HG03342 (cell line): ENCODE measurements at regions not wholly inside any gene's neighbourhood (a gene's known extent, or its start where the extent isn't known, plus 50 kb on each side); places are given as distances from the start of the nearest gene placed in this dataset.

Experiments used
- ATAC-seq: cut with Tn5 transposase; IDR thresholded peaks from one replicate; pipeline ENCODE4 v1.9.1; 2021; ENCODE audit warnings: mild to moderate bottlenecking, moderate library complexity; ENCODE audit not compliant: unreplicated experiment

DNA sequence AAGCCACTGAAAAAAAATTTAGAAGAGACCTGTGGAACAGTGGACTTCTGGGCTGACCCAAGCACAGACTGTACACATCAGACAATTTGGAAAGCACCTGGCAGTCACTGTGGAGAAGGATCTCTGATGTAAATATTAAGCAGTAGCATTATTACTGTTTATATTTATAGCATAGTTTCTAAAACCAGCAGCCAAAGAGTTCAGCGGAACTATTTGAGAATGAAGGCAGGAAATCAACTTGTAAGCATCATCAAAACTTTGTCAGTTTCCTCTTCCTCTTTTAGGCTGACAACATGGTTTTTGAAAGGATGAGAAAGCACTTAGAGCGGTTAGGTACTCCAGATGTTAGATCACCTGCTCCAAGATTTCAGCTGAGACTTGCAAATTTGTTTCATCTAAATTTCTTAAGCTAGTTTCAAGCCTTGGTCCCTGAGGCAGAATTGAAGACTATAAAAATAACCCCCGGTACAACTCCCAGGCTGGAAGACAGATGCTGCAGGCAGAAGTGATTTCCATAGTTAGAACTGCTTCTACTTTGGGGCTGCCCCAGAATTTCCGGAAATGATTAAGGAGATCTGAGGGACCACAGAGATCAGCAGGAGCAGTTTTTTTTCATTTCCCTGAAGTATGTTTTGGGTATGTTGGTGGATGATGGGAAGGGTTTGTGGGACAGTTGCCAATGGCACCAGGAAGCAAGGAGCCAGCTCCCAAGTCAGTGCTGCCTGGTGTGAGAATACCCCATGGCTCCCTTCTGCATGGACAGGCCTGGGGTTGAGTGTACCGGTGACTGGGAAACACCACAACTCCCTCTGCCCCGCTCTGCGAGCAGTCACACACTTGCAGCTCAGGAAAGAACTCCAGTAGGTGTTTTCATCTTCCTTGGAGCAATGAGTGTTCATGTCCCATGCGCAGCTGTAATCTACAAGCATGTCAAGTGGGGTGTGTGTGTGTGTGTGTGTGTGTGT lies 354.5 kb downstream of the NUAK1 start:
- peak; percentile 80 for ATAC-seq

- ATAC-seq, result no peak
Measured at GRCh38 chr12:105793421-105793820, 345.3 kb downstream of the NUAK1 start.

- no peak for ATAC-seq
Measured at GRCh38 chr12:105798256-105798845, 340.4 kb downstream of the NUAK1 start.

GRCh38 chr12:105799103-105799502 lies 339.7 kb downstream of the NUAK1 start:
- ATAC-seq, result no peak

DNA sequence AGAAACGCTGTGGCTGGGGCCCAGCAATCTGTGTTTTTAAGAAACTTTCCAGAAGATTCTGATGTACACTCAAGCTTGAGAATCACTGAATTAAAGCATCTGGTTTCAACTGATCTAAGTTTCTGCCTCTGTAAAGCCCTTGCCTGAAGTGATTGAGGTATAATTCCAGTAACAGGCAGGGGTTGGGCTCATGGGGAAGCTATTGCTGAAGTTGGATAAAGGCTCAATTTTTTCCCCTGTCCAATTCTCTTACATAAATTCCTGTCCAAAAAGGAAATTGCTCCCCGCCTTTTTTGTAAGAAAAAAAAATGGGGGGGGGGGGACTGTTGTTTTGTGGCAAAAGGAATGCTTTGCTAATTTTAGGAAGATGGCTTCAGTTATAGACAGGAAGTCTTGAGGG lies 337.4 kb downstream of the NUAK1 start:
- no peak for ATAC-seq

GRCh38 chr12:105803292-105803691 lies 335.5 kb downstream of the NUAK1 start:
- no peak for ATAC-seq

- no peak for ATAC-seq
Measured at GRCh38 chr12:105804591-105805265, 334.0 kb downstream of the NUAK1 start.

DNA sequence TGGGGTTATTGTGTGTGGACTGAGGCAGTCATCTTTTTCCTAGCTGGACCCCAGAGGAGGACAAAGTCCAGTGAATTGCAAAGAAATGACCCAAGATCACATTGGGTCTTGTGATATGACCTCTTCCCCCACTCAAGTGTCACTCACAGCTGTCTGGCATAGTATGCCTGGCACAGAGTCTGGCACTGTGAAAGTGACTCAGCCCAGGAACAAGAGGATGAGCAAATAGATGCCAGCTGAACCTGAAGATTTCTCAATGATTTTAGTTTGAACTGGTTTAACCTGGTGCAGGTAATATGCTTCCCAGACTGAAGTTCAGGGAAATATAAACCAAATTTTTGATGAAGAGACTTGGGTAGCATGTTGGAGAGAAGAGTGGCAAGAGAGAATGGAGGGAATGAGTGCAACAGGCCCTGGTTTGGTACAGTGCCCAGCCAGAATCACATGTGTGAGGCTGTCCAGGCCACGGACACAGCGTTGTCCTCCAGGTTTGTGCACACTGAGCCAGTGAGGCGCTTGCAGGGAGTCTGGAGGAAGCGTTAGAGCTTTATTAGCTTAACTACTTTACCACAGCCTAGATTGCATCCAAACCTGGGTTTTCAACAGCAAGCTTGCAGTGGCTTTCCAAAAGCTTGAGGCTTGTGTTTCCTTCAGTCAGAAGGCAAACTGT lies 332.9 kb downstream of the NUAK1 start:
- ATAC-seq, result no peak

DNA sequence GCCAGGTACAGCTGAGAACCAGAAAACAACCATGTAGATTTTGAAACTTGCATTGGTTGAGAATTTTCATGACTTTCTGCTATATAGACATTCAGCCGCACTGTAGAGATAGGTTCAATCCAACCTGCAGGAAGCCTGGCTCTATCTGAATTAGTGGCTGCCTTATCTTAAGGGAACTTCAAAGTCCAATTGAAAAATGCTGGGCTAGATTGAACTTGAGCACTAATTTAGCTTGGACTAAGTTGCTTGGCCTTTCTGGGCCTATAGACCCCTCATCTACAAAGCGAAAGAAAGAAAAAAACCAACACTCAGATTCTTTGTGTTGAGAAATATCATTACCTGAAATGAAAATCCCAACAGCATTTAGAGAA lies 332.4 kb downstream of the NUAK1 start:
- ATAC-seq, result no peak

- ATAC-seq, result no peak
Measured at GRCh38 chr12:105812366-105812765, 326.4 kb downstream of the NUAK1 start.

GRCh38 chr12:105813201-105813600 lies 325.6 kb downstream of the NUAK1 start:
- no peak for ATAC-seq

GRCh38 chr12:105814283-105814682 lies 324.5 kb downstream of the NUAK1 start:
- no peak for ATAC-seq

DNA sequence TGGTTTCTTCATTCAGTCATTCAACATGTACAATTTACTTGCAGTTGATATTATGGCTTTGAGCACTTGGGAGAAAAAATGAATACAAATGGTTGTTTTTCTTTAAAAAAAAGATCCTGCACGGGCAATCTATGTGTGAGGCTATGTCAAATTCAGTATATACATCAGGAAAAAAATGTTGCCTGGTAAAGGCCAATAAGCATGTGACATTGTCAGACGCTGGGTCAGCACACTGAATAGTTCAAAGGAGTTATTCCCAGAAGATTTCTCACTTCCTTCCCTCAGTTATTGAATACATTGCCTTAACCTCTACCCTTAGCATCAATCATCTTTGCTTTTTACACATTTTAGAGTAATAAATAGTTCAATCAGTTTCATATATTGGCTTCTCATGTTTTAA lies 319.2 kb downstream of the NUAK1 start:
- no peak for ATAC-seq

DNA sequence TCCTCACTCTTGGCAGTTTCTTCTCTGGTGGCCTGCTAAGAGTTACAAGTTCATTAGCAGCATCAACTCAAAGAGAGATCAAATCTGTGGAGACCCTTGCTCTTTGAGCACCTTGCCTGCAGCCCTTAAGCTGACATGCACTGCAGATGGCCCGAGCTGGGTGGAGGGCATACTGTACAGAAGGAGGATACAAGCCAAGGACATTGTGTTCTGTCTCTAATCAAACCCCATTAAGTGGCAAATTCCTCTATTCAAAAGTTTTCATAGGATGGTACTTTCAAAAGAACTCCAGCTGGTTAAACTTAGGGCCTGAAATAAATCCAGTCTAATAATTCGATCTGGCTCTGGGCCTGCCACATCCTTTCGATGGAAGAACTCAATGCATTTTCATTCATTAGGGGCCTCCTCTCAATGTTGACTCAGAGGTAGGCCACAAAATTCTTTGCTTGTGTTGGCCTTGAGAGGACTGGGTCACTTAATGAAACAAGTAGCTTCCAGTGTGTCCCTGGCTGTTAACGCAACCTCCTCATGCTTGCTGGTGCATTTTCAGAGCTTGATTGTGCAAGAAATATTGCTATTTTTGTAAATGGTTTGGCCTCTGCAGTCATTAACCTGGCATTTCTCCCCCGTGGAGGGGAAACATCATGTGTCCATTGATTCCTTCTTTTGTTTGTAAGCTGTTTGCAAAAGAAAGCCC lies 318.2 kb downstream of the NUAK1 start:
- no peak for ATAC-seq

DNA sequence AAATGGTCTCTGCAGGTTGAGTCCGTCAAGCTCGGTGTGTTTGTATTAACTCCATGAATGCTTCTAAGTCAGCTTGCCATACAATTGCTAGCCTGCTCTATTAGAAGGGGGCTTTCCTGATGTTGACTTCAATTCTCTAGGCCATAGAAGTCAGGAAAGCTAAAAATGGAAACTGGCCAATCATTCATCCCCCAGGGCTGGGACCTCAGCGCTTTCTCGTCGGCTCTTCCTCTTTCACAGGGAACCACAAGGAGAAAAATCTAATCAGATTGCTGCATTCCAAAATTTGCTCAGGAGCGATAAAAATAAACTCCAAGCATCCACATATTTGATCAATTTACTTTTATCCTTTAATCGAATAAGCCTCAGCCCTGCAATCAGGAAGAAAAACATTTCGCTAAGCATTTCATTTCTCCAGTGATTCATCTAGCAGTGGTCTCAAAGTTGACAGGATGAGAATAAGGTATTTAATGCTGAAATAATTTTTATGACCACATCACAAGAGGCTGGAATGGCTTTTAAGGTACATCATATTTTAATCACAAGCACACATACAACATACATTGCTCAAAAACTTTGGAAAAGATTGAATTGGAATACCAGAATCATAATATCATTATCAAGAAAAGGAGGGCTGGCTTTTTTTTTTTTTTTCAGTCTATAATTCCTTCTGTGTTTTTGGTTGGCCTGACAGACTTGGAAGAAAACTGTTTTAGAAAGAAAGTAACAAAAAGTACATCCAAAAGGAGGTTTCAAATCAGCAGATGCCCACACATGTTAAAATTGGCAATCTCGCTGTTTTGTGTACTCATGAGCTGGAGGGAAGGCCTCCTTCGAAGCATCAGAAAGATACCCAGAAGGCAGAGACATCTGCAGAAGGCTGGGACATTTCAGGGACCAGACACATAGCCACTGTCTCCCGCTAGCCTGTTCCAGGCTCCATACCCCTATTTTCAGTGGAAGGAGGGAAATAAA lies 316.3 kb downstream of the NUAK1 start:
- ATAC-seq, result no peak

DNA sequence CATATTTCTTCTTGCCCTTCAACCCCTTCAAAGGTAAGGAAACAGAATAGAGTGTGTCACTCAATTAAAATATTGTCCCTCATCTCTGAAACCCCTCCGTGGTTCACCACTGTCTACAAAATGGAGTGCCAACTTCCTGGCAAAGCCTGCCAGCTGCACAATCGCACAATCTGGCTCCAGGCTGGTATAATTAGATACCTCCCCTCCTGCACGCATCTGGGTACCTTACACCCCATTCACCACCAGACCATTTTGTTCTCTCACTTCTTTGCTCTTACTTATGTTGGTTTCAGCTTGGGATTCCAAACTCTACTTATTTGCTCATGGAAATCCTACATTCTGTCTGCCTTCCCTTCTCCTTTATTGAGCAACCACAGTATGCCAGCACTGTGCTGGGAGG lies 314.9 kb downstream of the NUAK1 start:
- ATAC-seq, result no peak

DNA sequence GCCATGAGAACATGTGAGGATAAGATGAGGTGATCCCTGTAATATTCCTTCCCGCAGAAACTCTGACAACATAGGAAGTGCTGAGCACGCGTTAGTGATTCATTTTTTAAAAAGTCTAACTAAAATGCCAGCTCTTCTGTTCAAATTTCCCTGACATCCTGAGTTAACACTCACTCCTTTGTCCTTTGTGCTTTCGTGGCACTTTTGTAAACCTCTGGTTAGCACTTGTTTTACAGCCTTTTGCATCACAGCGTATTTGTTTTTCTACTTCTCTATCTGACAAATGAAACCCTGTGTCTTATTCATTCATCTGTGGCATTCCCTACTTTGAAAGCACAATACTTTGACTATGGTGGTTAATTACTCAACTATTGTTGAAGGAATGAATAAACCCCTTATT lies 313.6 kb downstream of the NUAK1 start:
- ATAC-seq, result no peak

DNA sequence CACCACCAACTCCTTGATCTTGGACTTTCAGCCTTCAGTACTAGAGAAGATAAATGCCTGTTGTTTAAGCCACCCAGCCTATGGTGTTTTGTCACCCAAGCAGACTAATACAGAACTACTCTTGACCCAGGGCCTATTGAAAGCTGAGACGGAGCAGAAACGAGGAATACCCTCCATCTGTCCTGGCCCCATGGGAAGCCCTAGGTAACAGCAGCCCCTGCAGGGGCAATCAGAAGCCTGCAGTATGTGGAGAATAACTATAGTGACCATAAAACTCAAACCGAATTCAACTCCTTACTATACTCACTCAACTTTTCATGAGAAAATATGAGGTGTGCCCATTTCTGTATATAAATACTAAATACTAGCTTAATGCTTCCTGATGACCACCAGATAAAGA lies 307.4 kb downstream of the NUAK1 start:
- ATAC-seq, result no peak

DNA sequence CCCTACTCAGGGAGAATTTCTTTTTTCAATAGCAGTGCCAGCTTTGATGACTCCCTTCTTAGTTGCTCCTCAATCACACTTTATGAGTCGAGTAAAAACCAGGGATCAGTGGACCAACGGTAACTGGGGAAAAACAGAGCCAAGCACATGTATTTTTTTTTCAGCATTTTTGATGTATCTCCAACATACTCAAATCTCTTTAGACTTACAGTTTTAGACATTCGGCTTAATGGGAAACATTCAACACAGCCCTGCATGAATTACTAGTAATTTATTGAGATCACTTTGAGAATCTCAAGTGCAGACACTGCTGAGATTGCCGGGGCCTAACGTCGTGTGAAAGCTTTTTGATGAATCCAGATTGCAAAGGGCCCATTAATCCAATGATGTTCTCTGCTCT lies 306.7 kb downstream of the NUAK1 start:
- no peak for ATAC-seq

- no peak for ATAC-seq
Measured at GRCh38 chr12:105832806-105833205, 305.9 kb downstream of the NUAK1 start.
